Epithelial cell of esophagus (primary cell): ENCODE measurements at regions not wholly inside any gene's neighbourhood (a gene's known extent, or its start where the extent isn't known, plus 50 kb on each side); places are given as distances from the start of the nearest gene placed in this dataset.

Source experiments
- DNase-seq: peaks from one replicate; pipeline ENCODE4 v3.0.0; 2010; ENCODE audit warnings: low read depth
- H3K4me3 ChIP-seq: 2 replicates; pipeline ENCODE4 v1.5.1; 2011; ENCODE audit warnings: mild to moderate bottlenecking, low read length, control low read depth
- TF ChIP-seq, protein P1 (sequence below): IDR thresholded peaks from 2 replicates; pipeline ENCODE4 v1.5.1; 2011; ENCODE audit warnings: low read depth, mild to moderate bottlenecking, low read length, control low read depth, inconsistent platforms; ENCODE audit not compliant: insufficient read depth; ENCODE audit errors: missing control alignments

DNA sequence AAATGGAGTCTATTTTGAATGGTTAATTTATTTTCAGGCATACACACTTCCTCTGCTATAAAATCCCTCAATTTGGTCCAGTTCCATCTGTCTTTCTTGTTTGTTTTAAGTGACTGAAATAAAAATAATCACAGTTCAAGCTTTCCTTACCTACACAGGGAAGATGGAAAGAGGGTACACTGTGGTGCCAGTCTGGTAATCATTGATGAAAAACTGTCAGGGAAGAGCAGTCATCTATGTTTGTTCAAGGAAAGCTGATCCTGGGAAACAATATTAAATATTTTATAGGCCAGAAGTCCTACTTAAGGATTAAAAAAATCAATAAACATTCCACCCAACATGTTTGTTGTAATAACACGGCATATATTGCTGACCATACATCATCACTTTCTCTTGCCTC lies 115.2 kb upstream of the KCNMB2 start:
- no peak overlapping the region for H3K4me3 ChIP-seq
- TF ChIP-seq, protein P1, sequence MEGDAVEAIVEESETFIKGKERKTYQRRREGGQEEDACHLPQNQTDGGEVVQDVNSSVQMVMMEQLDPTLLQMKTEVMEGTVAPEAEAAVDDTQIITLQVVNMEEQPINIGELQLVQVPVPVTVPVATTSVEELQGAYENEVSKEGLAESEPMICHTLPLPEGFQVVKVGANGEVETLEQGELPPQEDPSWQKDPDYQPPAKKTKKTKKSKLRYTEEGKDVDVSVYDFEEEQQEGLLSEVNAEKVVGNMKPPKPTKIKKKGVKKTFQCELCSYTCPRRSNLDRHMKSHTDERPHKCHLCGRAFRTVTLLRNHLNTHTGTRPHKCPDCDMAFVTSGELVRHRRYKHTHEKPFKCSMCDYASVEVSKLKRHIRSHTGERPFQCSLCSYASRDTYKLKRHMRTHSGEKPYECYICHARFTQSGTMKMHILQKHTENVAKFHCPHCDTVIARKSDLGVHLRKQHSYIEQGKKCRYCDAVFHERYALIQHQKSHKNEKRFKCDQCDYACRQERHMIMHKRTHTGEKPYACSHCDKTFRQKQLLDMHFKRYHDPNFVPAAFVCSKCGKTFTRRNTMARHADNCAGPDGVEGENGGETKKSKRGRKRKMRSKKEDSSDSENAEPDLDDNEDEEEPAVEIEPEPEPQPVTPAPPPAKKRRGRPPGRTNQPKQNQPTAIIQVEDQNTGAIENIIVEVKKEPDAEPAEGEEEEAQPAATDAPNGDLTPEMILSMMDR = no peak
- no peak for DNase-seq

DNA sequence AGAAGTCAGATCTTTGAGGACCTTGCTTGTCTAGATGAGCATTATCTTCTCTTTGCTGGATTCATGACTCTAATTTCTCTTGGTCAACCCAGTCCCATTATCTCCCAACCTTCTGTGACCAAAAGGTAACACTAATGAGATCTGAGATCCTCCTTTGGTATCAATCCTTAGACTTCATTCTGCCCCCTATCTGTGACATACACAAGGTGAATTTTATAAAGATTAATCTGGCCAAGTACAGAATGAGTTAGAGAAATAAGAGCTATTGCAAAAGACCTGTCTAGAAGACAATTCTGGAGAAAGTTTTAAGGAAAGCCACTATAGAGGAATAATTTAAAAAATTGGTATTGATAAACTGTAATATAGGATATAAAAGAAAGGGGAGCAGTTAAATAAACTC lies 113.8 kb upstream of the KCNMB2 start:
- H3K4me3 ChIP-seq = no peak overlapping the region
- TF ChIP-seq, protein P1 = no peak
- DNase-seq = no peak

DNA sequence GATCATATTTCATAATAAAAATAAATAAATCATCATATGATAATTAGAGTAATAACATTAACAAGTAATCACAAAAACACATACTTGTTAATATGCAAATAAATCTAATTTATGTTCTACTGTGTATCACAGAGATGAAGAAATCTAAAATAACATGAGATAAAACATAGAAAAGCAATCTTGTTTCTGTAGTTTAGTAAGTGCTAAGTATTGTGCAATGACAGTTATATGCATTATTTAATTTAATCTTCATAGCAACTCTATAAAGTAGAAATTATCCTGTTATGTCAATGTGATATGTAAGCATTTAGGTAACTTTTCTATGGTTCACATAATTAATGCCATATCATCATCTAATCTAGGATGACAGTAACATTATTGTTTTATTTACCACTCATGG lies 108.2 kb upstream of the KCNMB2 start:
- TF ChIP-seq, protein P1 = no peak
- DNase-seq = no peak
- no peak overlapping the region for H3K4me3 ChIP-seq

DNA sequence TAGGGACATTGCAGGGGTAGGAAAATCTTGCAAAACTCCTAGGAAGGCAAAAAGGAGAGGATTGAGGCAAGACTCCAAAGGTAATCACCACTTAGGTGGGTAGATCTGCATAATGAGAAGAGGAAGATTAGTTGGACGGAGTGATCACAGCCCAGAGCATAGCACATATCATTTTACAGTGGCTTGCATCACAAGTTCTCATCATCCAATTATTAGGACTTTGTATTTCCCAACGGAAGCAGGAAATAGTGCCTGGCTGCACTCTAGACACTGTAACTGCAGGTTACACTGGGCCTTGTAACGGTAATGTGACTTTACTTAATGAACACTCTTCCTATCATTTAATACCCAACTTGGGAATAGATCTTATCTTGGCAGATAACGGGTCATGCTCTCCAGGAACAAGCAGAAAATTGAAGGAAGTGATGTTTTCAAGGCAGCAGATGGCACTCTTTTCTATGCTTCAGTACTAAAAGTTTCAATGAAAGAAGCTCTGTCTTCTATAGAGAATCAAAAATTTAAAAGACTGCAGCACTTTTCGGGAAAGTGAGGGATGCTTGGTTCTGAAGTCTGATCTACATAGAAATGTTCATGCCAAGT lies 101.9 kb upstream of the KCNMB2 start:
- DNase-seq = peak; percentile 11
- no peak overlapping the region for H3K4me3 ChIP-seq
- TF ChIP-seq, protein P1 = peak; percentile 33

DNA sequence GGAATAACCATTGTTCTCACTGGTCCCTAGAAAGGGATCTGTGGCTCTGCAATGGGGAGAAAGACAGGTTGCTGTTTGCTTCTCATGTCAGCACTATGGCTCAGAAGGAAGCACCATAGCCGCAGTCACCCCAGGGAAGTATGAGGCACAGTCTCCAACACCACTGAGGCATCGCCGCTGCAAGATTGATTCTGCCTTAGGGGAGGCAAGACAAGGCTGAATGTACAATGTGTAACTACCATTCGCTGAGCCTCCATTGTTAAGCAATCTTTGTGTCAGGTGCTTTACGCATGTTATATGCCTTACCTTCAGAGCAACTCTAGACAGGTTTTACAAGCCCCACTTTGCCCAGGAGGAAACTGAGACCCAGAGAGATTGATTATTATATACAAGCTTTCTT lies 100.7 kb upstream of the KCNMB2 start:
- TF ChIP-seq, protein P1 = no peak
- no peak overlapping the region for H3K4me3 ChIP-seq
- DNase-seq = peak; percentile 83

DNA sequence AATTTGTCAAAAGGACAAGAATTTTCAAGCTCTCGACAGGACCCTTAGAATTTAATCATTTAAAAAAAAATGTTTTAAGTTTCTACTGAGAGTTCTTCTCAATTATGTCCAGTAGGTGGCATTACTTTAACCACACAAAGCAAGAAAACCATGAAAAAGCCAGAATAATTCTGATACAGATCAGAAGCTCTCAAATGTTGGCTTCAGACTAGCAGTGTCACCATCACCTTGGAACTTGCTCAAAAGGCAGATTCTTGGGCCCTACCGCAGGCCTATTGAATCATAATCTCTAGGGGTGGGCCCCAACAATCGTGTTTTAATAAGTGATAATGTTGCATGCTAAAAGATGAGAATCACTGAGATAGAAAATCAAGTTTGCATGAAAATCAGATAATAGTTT lies 99.5 kb upstream of the KCNMB2 start:
- H3K4me3 ChIP-seq = no peak overlapping the region
- TF ChIP-seq, protein P1 = peak; percentile 48
- DNase-seq = peak; percentile 44

DNA sequence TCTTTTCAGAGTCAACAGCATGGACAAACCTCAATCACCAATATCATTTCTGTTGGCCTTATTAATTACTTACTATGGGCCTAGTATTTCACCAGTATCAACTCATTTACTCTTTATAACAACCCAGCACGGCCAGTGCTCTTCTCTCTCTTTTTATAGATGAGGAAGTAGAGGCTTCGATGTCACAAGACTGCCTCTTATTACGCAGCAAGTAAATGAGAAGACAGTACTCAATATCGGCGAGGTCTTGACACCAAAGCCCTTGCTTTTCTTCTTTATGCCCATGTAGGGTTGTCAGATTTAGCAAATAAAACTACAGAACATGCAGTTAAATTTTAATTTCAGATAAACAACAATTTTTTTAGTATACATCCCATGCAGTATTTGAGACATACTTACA lies 99.0 kb upstream of the KCNMB2 start:
- no peak overlapping the region for H3K4me3 ChIP-seq
- TF ChIP-seq, protein P1 = no peak
- no peak for DNase-seq
